ENCODE measurements at regions not wholly inside any gene's neighbourhood (a gene's known extent, or its start where the extent isn't known, plus 50 kb on each side); places are given as distances from the start of the nearest gene placed in this dataset.

GRCh38 chr6:3587660-3588059 is 130.8 kb upstream of the SLC22A23 start:
- intact Hi-C loops (cut with micrococcal nuclease; ENCODE audit: unreplicated experiment): no loop called here
- no peak for DNase-seq (ENCODE audit: low spot score)
- TF ChIP-seq EZH2 (IDR thresholded peaks at IDR 0.05; ENCODE audit: borderline replicate concordance, low read depth, low read length, poor library complexity, severe bottlenecking) (no peak), CTCF (conservative IDR thresholded peaks at IDR 0.05; ENCODE audit: low read depth, low read length) (no peak)
- Histone ChIP-seq H3K9me3 (ENCODE audit: low read depth, low read length, poor library complexity, severe bottlenecking) (no peaks in the 10 kb centered on the region), H3K4me3 (ENCODE audit: low read depth, low read length, poor library complexity, severe bottlenecking) (no peak overlapping the region), H3K36me3 (ENCODE audit: insufficient read depth, low read length, poor library complexity, severe bottlenecking) (no peaks in the 10 kb centered on the region), H3K4me1 (ENCODE audit: insufficient read depth, low read length, poor library complexity, severe bottlenecking) (peaks cover 10% of the 10 kb centered on the region), H3K27ac (ENCODE audit: low read depth, low read length, poor library complexity, severe bottlenecking) (no peak overlapping the region), H3K27me3 (replicated peaks; ENCODE audit: insufficient read depth, low read depth, low read length, poor library complexity) (no peaks in the 10 kb centered on the region)
- POLR2A ChIA-PET (ENCODE audit: low non-redundant PET): no interaction called here
- CTCF ChIA-PET: no interaction called here
- BruUV-seq (replicated peaks): no TSS peak

GRCh38 chr6:3585320-3585935 is 128.6 kb upstream of the SLC22A23 start:
- Histone ChIP-seq H3K9me3 (ENCODE audit: low read depth, low read length, poor library complexity, severe bottlenecking) (no peaks in the 10 kb centered on the region), H3K4me3 (ENCODE audit: low read depth, low read length, poor library complexity, severe bottlenecking) (no peak overlapping the region), H3K36me3 (ENCODE audit: insufficient read depth, low read length, poor library complexity, severe bottlenecking) (no peaks in the 10 kb centered on the region), H3K27me3 (replicated peaks; ENCODE audit: insufficient read depth, low read depth, low read length, poor library complexity) (no peaks in the 10 kb centered on the region), H3K4me1 (ENCODE audit: insufficient read depth, low read length, poor library complexity, severe bottlenecking) (peaks cover 7% of the 10 kb centered on the region), H3K27ac (ENCODE audit: low read depth, low read length, poor library complexity, severe bottlenecking) (no peak overlapping the region)
- POLR2A ChIA-PET (ENCODE audit: low non-redundant PET): no interaction called here
- CTCF ChIA-PET: no interaction called here
- intact Hi-C loops (cut with micrococcal nuclease; ENCODE audit: unreplicated experiment): no loop called here
- TF ChIP-seq CTCF (conservative IDR thresholded peaks at IDR 0.05; ENCODE audit: low read depth, low read length) (no peak), EZH2 (IDR thresholded peaks at IDR 0.05; ENCODE audit: borderline replicate concordance, low read depth, low read length, poor library complexity, severe bottlenecking) (no peak)
- DNase-seq (ENCODE audit: low spot score): no peak
- BruUV-seq (replicated peaks): no TSS peak

GRCh38 chr6:3584606-3585005 is 127.8 kb upstream of the SLC22A23 start:
- no peak overlapping the region for H3K27ac ChIP-seq (ENCODE audit: low read depth, low read length, poor library complexity, severe bottlenecking)
- intact Hi-C loops (cut with micrococcal nuclease; ENCODE audit: unreplicated experiment): no loop called here
- H3K4me1 ChIP-seq (ENCODE audit: insufficient read depth, low read length, poor library complexity, severe bottlenecking): peaks cover 7% of the 10 kb centered on the region
- CTCF ChIA-PET: no interaction called here
- POLR2A ChIA-PET (ENCODE audit: low non-redundant PET): no interaction called here
- no peak for DNase-seq (ENCODE audit: low spot score)
- no TSS peak for BruUV-seq (replicated peaks)
- H3K4me3 ChIP-seq (ENCODE audit: low read depth, low read length, poor library complexity, severe bottlenecking): no peak overlapping the region
- no peak for TF ChIP-seq EZH2 (IDR thresholded peaks at IDR 0.05; ENCODE audit: borderline replicate concordance, low read depth, low read length, poor library complexity, severe bottlenecking)
- TF ChIP-seq CTCF (conservative IDR thresholded peaks at IDR 0.05; ENCODE audit: low read depth, low read length): no peak
- no peaks in the 10 kb centered on the region for H3K9me3 ChIP-seq (ENCODE audit: low read depth, low read length, poor library complexity, severe bottlenecking)
- H3K36me3 ChIP-seq (ENCODE audit: insufficient read depth, low read length, poor library complexity, severe bottlenecking): no peaks in the 10 kb centered on the region
- no peaks in the 10 kb centered on the region for H3K27me3 ChIP-seq (replicated peaks; ENCODE audit: insufficient read depth, low read depth, low read length, poor library complexity)
